ENCODE measurements at regions not wholly inside any gene's neighbourhood (a gene's known extent, or its start where the extent isn't known, plus 50 kb on each side); places are given as distances from the start of the nearest gene placed in this dataset.

DNA sequence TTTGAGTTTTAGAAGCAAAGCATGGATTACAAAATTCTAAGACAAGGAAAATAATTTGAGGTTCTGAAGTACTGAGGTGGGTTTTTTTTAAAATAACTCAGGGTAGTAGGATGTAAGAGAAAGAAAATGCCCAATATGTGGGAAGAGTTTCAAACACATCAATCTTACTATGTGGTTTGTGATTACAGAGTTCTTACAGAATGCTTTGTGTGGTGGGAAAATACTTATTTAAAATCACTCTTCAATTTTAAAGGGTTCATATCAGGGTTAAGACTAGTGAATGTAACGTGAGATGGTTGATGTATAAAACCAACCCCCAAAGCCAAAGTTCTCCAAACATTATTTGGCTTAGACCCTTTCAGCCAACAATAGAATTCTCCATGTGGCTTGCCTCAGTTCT is 173.5 kb downstream of the UBE2E3 start:
- H3K27ac Mint-ChIP-seq = no peak overlapping the region
- H3K9me3 Mint-ChIP-seq (ENCODE audit: low read depth) = peaks cover 25% of the 10 kb centered on the region
- CTCF ChIA-PET = interaction anchor here (1.6 kb wide), 1 partner anchor 12 kb away, joined by 3 read pairs; no protein-coding TSS in a partner anchor

DNA sequence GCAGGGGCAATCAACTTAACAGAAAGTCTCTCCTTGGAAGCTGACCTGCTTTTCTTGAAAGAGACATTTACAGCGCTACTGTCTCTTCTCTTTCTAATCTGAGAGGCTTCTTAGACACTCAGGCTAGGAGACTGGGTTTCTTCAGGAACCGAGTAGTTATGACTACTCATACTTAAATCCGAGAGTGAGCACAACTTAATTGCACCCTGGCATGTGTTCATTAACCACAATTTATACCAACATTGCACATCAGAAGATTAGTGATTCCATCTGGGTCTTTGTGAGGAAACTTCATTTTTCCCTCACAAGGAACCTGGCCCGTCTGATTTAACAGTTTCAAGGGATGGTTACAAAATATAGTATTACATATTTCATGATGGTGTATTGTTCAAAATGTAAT is 176.9 kb downstream of the UBE2E3 start:
- peaks cover 63% of the 10 kb centered on the region for H3K36me3 Mint-ChIP-seq
- CTCF ChIA-PET = no interaction called here

More for the DNA sequence above, 173.5 kb downstream of the UBE2E3 start:
- Mint-ChIP-seq H3K36me3 (peaks cover 67% of the 10 kb centered on the region), H3K4me3 (no peak overlapping the region), H3K4me1 (peaks cover 32% of the 10 kb centered on the region), H3K27me3 (no peaks in the 10 kb centered on the region)
- ATAC-seq (no peak), DNase-seq (no peak)

DNA sequence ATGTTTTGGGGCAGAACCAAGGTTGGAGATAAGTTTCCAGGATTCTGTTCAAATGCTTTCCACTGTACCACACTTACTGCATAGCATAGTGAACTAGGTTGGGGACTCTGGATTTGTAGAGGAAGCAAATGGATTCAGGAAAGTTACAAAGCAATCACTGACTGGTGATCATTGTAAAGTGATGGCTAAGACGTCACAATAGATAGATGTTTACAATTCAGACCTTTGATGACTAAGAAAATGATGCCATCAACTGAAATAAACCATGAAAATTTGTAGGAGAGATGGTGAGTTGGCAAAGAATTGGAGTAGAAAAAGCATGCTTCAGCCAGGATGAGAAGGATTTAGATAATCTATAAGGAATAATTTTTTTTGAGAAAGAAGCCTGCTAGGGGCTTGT is 178.0 kb downstream of the UBE2E3 start:
- Mint-ChIP-seq H3K36me3 (peaks cover 61% of the 10 kb centered on the region), H3K27ac (no peak overlapping the region), H3K4me3 (no peak overlapping the region), H3K9me3 (ENCODE audit: low read depth) (peaks cover 21% of the 10 kb centered on the region), H3K27me3 (no peaks in the 10 kb centered on the region), H3K4me1 (peaks cover 21% of the 10 kb centered on the region)
- DNase-seq = no peak
- CTCF ChIA-PET = interaction anchor here (1.2 kb wide), 1 partner anchor 28 kb away, joined by 3 read pairs; no protein-coding TSS in a partner anchor
- no peak for ATAC-seq

More for the DNA sequence above, 176.9 kb downstream of the UBE2E3 start:
- DNase-seq (no peak), ATAC-seq (no peak)
- Mint-ChIP-seq H3K27ac (no peak overlapping the region), H3K4me3 (no peak overlapping the region), H3K27me3 (no peaks in the 10 kb centered on the region), H3K9me3 (ENCODE audit: low read depth) (peaks cover 21% of the 10 kb centered on the region), H3K4me1 (peaks cover 24% of the 10 kb centered on the region)

DNA sequence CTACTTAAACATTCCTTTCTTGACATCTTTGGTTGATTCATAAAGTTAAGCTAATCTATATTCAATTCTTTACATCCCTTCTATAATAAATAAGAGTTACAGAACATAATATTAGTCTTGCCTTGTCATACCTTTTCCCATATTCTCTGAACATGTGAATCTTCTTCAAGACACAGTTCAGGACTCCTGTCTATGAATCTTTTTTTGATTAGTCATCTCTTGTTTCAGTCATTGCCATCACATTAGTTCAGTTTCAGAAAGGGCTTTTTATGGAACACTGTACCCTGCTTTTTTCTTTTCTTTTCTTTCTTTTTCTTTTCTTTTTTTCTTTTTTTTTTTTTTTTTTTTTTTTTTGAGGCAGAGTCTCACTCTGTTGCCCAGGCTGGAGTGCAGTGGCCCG is 181.2 kb downstream of the UBE2E3 start:
- CTCF ChIA-PET = interaction anchor here (0.6 to 1.5 kb wide), 2 partner anchors 9 to 11 kb away, joined by 3 to 8 read pairs; no protein-coding TSS in a partner anchor
- no peak for DNase-seq
- no peak for ATAC-seq
- no peak overlapping the region for H3K4me3 Mint-ChIP-seq
- peaks cover 56% of the 10 kb centered on the region for H3K36me3 Mint-ChIP-seq
- H3K4me1 Mint-ChIP-seq = peaks cover 46% of the 10 kb centered on the region
- peaks cover 23% of the 10 kb centered on the region for H3K9me3 Mint-ChIP-seq (ENCODE audit: low read depth)
- no peak overlapping the region for H3K27ac Mint-ChIP-seq
- H3K27me3 Mint-ChIP-seq = no peaks in the 10 kb centered on the region

DNA sequence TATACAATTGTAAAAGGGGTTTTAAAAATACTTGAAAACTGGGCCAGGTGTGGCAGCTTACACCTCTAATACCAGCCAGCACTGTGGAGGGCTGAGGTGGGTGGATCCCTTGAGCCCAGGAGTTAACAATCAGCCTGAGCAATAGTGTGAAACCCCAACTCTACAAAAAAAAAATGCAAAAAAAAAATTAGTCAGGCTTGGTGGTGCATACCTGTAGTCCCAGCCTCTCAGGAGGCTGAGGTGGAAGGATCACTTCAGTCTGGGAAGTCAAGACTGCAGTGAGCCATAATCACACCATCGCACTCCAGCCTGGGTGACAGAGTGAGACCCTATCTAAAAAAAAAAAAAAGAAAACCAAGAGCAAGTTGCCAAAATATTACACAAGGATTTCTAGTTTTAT is 182.7 kb downstream of the UBE2E3 start:
- CTCF ChIA-PET = interaction anchor here (0.9 to 1.5 kb wide), 4 partner anchors 10 to 58 kb away, joined by 3 to 7 read pairs (median 4); no protein-coding TSS in a partner anchor
- DNase-seq (no peak), ATAC-seq (peak; percentile 64)
- Mint-ChIP-seq H3K4me3 (peak overlapping the region; percentile 52), H3K9me3 (ENCODE audit: low read depth) (peaks cover 29% of the 10 kb centered on the region), H3K36me3 (peaks cover 57% of the 10 kb centered on the region), H3K27me3 (no peaks in the 10 kb centered on the region), H3K27ac (peak overlapping the region; percentile 100), H3K4me1 (peaks cover 60% of the 10 kb centered on the region)

DNA sequence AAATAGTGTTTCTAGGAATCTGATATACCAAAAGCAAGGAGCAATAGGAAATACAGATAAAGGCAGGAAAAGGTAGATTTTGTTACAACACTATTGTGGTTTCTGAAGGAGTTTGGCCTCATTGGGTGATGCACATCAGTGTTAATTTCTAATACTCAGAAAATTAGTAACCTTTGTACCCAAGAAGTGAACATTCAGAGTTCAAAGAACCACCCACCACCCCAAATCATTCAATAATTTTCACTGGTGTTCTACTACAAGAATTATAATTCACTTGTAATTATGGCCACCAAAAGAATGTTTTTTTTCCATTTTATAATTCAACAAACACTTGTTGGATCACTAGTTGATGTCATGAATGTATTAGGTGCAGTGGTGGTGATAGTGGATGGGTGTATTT is 183.3 kb downstream of the UBE2E3 start:
- no peak for ATAC-seq
- peaks cover 26% of the 10 kb centered on the region for H3K9me3 Mint-ChIP-seq (ENCODE audit: low read depth)
- CTCF ChIA-PET = interaction anchor here (0.6 to 1.5 kb wide), 3 partner anchors 17 to 305 kb away, joined by 3 to 5 read pairs (median 3); no protein-coding TSS in a partner anchor
- H3K4me1 Mint-ChIP-seq = peaks cover 62% of the 10 kb centered on the region
- peak overlapping the region; percentile 100 for H3K27ac Mint-ChIP-seq
- no peaks in the 10 kb centered on the region for H3K27me3 Mint-ChIP-seq
- peak overlapping the region; percentile 52 for H3K4me3 Mint-ChIP-seq
- no peak for DNase-seq
- H3K36me3 Mint-ChIP-seq = peaks cover 56% of the 10 kb centered on the region

DNA sequence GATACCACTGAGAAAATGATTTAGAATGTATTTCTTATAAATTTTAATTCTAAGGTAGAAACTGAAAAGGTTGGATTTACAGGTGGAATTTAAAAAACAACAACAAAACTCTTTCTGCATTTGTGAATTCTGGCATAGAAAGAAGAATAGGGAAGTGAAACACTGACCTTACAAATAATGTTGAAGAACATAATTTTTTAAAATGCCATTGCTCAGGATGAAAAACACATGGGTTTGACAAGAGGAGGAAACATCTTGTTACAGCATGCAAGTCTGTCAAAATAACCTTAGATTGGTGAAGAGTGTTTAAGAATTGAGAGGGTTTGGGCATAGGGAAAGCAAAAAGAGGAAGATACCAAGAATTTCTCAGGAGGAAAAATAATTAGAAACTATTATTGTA is 184.3 kb downstream of the UBE2E3 start:
- Mint-ChIP-seq H3K27ac (peak overlapping the region; percentile 100), H3K9me3 (ENCODE audit: low read depth) (peaks cover 26% of the 10 kb centered on the region), H3K4me1 (peaks cover 71% of the 10 kb centered on the region), H3K27me3 (no peaks in the 10 kb centered on the region), H3K4me3 (peak overlapping the region; percentile 58), H3K36me3 (peaks cover 53% of the 10 kb centered on the region)
- DNase-seq = no peak
- CTCF ChIA-PET = interaction anchor here (0.7 to 1.8 kb wide), 4 partner anchors 11 to 31 kb away, joined by 3 to 4 read pairs (median 4); no protein-coding TSS in a partner anchor
- no peak for ATAC-seq

DNA sequence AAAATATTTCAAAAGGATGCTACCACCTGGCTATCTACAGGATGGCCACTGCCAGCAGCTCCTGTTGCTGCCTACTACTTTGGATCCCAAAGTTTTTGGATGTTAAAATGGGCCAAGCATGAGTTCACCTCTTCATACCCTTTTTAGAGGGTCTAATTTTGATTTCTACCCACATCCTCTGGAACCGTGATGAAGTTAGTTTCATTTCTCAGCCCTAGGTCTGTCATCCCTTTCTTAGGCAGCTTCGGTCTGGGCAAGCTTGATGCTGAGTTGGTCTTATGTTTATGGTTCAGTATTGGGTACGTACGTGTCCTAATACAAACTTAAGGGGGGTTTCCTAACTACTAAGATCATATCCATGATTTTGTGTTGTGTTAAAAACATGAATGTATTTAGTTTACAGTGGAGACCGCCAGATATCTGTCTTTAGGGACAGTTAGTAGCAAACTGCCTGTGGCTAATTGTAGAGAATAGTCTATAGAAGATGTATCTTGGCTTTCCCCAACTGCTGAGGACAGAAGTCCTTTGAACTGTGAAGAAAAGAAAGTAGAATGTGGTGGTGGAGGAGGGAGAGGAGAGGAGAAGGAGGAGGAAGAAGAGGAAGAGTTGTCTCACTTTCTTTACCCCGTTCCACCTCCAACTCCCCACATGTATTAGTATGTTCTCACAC is 184.9 kb downstream of the UBE2E3 start:
- H3K4me3 Mint-ChIP-seq = peak overlapping the region; percentile 58
- peak; percentile 71 for DNase-seq
- peak; percentile 87 for ATAC-seq
- H3K27ac Mint-ChIP-seq = peak overlapping the region; percentile 100
- H3K4me1 Mint-ChIP-seq = peaks cover 76% of the 10 kb centered on the region
- no peaks in the 10 kb centered on the region for H3K27me3 Mint-ChIP-seq
- H3K9me3 Mint-ChIP-seq (ENCODE audit: low read depth) = peaks cover 26% of the 10 kb centered on the region
- CTCF ChIA-PET = interaction anchor here (0.8 to 1.8 kb wide), 7 partner anchors 10 to 30 kb away, joined by 3 to 6 read pairs (median 4); no protein-coding TSS in a partner anchor
- peaks cover 50% of the 10 kb centered on the region for H3K36me3 Mint-ChIP-seq

DNA sequence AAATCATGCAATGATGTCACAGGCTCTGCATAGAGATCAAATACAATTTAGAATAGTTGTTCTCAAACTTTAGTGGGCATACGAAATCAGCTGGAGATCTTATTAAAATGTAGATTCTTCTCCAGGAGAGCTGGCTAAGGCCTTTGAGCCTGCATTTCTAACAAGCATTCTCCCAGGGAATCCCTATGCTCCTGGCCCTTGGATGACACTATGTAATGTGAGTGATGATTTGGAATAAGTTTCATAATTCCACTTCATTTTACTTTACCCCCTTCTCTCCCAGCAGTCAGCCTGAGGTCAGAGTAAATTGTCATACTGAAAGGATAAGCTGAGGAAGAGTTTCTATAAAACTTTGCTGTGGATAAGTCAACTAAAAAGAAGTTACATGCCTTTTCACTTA is 189.1 kb downstream of the UBE2E3 start:
- peaks cover 83% of the 10 kb centered on the region for H3K4me1 Mint-ChIP-seq
- H3K4me3 Mint-ChIP-seq = peak overlapping the region; percentile 13
- ATAC-seq (no peak), DNase-seq (no peak)
- CTCF ChIA-PET = interaction anchor here (1.2 to 1.3 kb wide), 2 partner anchors 22 to 44 kb away, joined by 3 to 4 read pairs; no protein-coding TSS in a partner anchor
- no peaks in the 10 kb centered on the region for H3K27me3 Mint-ChIP-seq
- H3K9me3 Mint-ChIP-seq (ENCODE audit: low read depth) = peaks cover 26% of the 10 kb centered on the region
- peak overlapping the region; percentile 78 for H3K27ac Mint-ChIP-seq
- H3K36me3 Mint-ChIP-seq = peaks cover 43% of the 10 kb centered on the region

DNA sequence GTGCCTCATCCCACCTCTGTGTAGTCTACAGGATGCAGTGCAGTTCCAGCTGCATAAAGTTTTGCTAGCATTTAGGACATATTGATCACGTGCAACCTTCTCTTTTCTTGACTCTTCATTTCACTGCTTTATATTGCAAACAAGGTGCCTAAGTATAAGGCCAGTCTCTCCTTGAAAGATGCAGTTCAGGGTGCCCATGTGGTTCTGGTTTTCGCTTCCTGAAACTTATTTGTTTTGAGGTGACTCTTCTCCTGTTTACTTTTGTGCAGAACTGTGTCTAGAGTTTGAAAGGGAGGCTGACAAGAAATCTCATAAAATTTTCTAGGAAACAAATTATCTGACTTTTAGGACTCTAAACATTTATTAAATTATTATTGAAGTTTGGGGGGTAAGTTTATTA is 189.9 kb downstream of the UBE2E3 start:
- Mint-ChIP-seq H3K4me1 (peaks cover 83% of the 10 kb centered on the region), H3K27ac (peak overlapping the region; percentile 81), H3K9me3 (ENCODE audit: low read depth) (peaks cover 26% of the 10 kb centered on the region), H3K36me3 (peaks cover 44% of the 10 kb centered on the region), H3K4me3 (peak overlapping the region; percentile 47), H3K27me3 (no peaks in the 10 kb centered on the region)
- CTCF ChIA-PET = interaction anchor here (1.2 to 1.3 kb wide), 2 partner anchors 23 to 45 kb away, joined by 3 to 4 read pairs; no protein-coding TSS in a partner anchor
- ATAC-seq (peak; percentile 25), DNase-seq (no peak)

DNA sequence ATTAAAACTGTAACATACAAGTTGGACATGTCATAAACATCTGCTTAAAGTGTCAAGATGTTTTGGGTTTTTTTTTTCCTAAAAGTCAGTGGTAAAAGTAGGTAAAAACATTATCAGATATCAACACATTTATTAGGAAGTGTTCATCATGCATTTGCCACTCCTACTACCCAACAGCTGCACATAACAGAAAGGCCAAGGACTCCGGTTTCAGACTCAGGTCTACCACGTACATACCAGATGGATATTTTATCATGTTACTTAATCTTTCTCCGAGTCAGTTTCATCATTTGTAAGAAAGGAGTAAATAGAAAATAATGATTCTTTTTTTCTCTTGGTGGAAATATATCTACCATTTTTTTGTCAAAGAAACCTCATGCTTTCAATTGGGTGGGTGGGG is 192.3 kb downstream of the UBE2E3 start:
- peaks cover 6% of the 10 kb centered on the region for H3K9me3 Mint-ChIP-seq (ENCODE audit: low read depth)
- DNase-seq = no peak
- CTCF ChIA-PET = no interaction called here
- ATAC-seq = no peak
- H3K36me3 Mint-ChIP-seq = peaks cover 25% of the 10 kb centered on the region
- H3K4me3 Mint-ChIP-seq = peak overlapping the region; percentile 30
- H3K27ac Mint-ChIP-seq = peak overlapping the region; percentile 90
- no peaks in the 10 kb centered on the region for H3K27me3 Mint-ChIP-seq
- H3K4me1 Mint-ChIP-seq = peaks cover 80% of the 10 kb centered on the region

DNA sequence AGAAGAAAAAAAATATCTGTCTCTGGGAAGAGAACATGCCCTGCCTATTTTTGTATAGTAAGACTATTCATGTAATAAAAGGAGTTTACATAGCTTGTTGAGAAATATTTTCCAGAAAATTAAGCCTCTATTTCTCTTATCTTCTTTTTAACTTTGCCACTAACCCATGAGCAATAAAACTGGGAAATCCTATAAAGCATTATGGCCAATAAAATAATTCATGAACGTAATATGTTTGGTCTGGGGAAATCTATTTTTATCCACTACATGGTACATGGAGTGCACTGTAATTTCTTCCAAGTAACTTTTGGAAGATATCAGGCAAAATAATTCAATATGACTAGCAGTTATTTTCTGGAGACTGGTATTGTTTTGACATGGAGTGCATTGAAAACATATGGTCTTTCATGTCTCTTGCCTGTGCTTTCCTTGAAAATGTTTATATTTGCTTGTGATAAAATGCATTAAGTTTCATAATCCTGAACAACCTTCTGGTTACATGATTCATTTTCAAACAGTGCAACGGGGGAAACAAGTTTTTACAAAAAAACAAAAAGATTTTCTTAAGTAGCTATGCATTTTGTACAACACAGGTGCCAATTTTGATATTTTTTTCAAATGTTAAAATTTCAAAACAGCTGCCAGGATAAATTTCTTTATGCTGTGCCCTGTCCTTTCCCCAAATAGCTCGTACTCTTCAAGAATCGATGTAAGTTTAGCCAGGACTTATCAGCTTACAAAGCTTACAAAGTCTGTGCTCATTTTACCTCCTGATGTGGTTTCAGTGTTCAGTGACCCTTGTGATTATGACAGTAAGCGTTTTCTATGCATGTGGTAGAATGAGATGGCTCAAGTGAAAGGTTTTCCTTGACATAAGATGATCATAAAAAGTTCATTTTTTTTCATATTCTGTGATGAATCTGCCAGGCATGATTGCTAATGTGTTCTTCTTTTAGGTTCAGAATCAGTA is 194.5 kb downstream of the UBE2E3 start:
- H3K27ac Mint-ChIP-seq = peak overlapping the region; percentile 90
- peaks cover 2% of the 10 kb centered on the region for H3K9me3 Mint-ChIP-seq (ENCODE audit: low read depth)
- peak overlapping the region; percentile 74 for H3K4me3 Mint-ChIP-seq
- CTCF ChIA-PET = interaction anchor here (0.9 to 1.2 kb wide), 4 partner anchors 10 to 137 kb away, joined by 3 to 5 read pairs (median 3); no protein-coding TSS in a partner anchor
- H3K4me1 Mint-ChIP-seq = peaks cover 85% of the 10 kb centered on the region
- ATAC-seq (peak; percentile 37), DNase-seq (no peak)
- H3K27me3 Mint-ChIP-seq = no peaks in the 10 kb centered on the region
- H3K36me3 Mint-ChIP-seq = peaks cover 22% of the 10 kb centered on the region

DNA sequence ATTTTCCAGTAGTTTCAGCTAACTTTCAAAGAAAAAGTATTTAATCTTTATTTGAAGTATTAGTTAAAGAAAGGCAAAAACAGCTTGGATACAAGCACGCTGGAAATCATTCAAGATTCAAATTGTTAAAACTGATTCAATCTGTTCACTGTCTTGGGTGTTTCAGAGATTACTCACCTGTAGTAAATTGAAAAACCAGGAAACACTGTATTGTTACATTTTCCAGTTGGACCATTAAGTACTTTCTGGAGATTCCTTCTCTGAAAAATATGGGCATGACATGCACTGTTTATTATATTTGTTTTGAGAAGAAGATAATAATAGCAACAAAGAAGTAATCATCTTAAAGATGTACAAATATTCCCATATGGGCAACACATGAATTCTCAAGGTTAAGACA is 196.1 kb downstream of the UBE2E3 start:
- H3K27ac Mint-ChIP-seq = peak overlapping the region; percentile 82
- CTCF ChIA-PET = interaction anchor here (1.9 to 2.7 kb wide), 2 partner anchors 10 to 290 kb away, joined by 6 to 7 read pairs; no protein-coding TSS in a partner anchor
- H3K9me3 Mint-ChIP-seq (ENCODE audit: low read depth) = peaks cover 2% of the 10 kb centered on the region
- ATAC-seq (no peak), DNase-seq (no peak)
- H3K27me3 Mint-ChIP-seq = no peaks in the 10 kb centered on the region
- peaks cover 77% of the 10 kb centered on the region for H3K4me1 Mint-ChIP-seq
- H3K4me3 Mint-ChIP-seq = peak overlapping the region; percentile 51
- H3K36me3 Mint-ChIP-seq = peaks cover 30% of the 10 kb centered on the region

Data from activated CD8-positive, alpha-beta memory T cell treated with anti-CD3 and anti-CD28 coated beads, Interleukin-2, amount 10 ng/mL, durations not matched to agents 7 days and 5 days (primary cell).